ENCODE measurements at regions not wholly inside any gene's neighbourhood (a gene's known extent, or its start where the extent isn't known, plus 50 kb on each side); places are given as distances from the start of the nearest gene placed in this dataset.

DNA sequence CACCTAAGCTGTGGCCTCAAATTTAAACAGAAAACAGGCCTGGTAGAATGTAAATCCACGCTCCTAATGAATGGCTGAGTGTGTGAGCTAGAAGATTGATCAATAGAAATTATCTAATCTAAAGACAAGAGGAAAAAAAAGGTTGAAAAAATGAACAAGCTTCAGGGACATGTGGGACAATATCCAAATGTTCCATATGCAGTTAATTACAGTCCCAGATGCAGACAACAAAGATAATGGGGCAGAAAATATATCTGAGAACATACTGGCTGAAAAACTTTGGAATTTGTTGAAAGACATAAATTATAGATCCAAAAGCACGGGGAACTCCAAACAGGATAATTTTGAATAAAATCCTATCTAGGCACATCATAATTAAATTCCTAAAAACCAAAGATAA lies 186.7 kb upstream of the SIX2 start (continued):
- TF ChIP-seq REST (IDR thresholded peaks at IDR 0.05), result no peak
- no peak for TF ChIP-seq NR2F2 (IDR thresholded peaks at IDR 0.05)
- TF ChIP-seq, protein P1, sequence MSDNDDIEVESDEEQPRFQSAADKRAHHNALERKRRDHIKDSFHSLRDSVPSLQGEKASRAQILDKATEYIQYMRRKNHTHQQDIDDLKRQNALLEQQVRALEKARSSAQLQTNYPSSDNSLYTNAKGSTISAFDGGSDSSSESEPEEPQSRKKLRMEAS (IDR thresholded peaks at IDR 0.05), result no peak
- no peak for TF ChIP-seq JUND (IDR thresholded peaks at IDR 0.05)
- TF ChIP-seq HNF4A (conservative IDR thresholded peaks at IDR 0.05), result no peak
- TF ChIP-seq FOXA1 (IDR thresholded peaks at IDR 0.05), result no peak
- no peak for TF ChIP-seq HNF4G (IDR thresholded peaks at IDR 0.05)
- no peak for TF ChIP-seq FOXA2 (IDR thresholded peaks at IDR 0.05)

GRCh38 chr2:45194596-45194995 lies 185.3 kb upstream of the SIX2 start:
- no peak overlapping the region for H3K27ac ChIP-seq (ENCODE audit: low read depth in 1 of 2, low read length in 2 of 2)
- 92% methylated on average over 3 of the region's 3 CpGs for WGBS
- no peaks in the 10 kb centered on the region for H3K9me3 ChIP-seq (ENCODE audit: control insufficient read depth in 4 of 4, low read length in 3 of 4)
- H3K4me1 ChIP-seq (ENCODE audit: control insufficient read depth in 4 of 4, insufficient read depth in 4 of 4, low read length in 3 of 4), result no peaks in the 10 kb centered on the region
- TF ChIP-seq HNF4A (conservative IDR thresholded peaks at IDR 0.05), result no peak
- H3K27me3 ChIP-seq (ENCODE audit: control insufficient read depth in 4 of 4, insufficient read depth in 4 of 4, low read length in 3 of 4), result no peaks in the 10 kb centered on the region
- no peak overlapping the region for H3K9ac ChIP-seq (ENCODE audit: low read depth in 1 of 2, low read length in 2 of 2)
- no peak for DNase-seq (ENCODE audit: low spot score)
- no peak overlapping the region for H3K4me3 ChIP-seq (ENCODE audit: low read depth in 1 of 3, low read length in 3 of 3)
- no peaks in the 10 kb centered on the region for H3K36me3 ChIP-seq (ENCODE audit: control insufficient read depth in 4 of 4, insufficient read depth in 3 of 4, low read depth in 1 of 4, low read length in 3 of 4)

DNA sequence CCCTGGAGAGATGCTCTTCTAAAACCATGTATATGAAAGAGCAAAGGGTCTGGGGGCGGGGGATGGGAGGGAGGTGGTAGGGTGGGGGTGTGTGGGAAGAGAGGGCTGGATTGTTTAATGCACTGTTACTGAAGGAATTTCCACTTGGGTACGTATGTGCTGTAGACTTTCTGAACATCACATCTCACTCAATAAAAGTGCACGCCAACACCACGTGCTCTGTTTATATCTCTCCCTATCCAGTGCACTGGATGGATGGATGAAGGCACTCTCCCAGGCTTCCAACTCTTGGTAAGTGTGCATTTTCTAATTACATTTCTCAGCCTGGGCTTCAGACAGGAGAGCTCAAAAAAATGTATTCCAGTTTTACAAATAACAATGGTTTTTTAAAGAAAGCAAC lies 184.3 kb upstream of the SIX2 start:
- Histone ChIP-seq H3K4me3 (ENCODE audit: low read depth in 1 of 3, low read length in 3 of 3) (no peak overlapping the region), H3K4me1 (ENCODE audit: control insufficient read depth in 4 of 4, insufficient read depth in 4 of 4, low read length in 3 of 4) (no peaks in the 10 kb centered on the region), H3K9ac (ENCODE audit: low read depth in 1 of 2, low read length in 2 of 2) (no peak overlapping the region), H3K9me3 (ENCODE audit: control insufficient read depth in 4 of 4, low read length in 3 of 4) (no peaks in the 10 kb centered on the region), H3K27me3 (ENCODE audit: control insufficient read depth in 4 of 4, insufficient read depth in 4 of 4, low read length in 3 of 4) (no peaks in the 10 kb centered on the region), H3K36me3 (ENCODE audit: control insufficient read depth in 4 of 4, insufficient read depth in 3 of 4, low read depth in 1 of 4, low read length in 3 of 4) (no peaks in the 10 kb centered on the region), H3K27ac (ENCODE audit: low read depth in 1 of 2, low read length in 2 of 2) (no peak overlapping the region)
- 93% methylated on average over 4 of the region's 4 CpGs for WGBS
- DNase-seq (ENCODE audit: low spot score), result no peak
- no peak for TF ChIP-seq RAD21 (IDR thresholded peaks at IDR 0.05)
- TF ChIP-seq YY1 (IDR thresholded peaks at IDR 0.05), result no peak
- no peak for TF ChIP-seq FOXA1 (IDR thresholded peaks at IDR 0.05)
- TF ChIP-seq HNF4A (conservative IDR thresholded peaks at IDR 0.05), result no peak
- TF ChIP-seq, protein P2, sequence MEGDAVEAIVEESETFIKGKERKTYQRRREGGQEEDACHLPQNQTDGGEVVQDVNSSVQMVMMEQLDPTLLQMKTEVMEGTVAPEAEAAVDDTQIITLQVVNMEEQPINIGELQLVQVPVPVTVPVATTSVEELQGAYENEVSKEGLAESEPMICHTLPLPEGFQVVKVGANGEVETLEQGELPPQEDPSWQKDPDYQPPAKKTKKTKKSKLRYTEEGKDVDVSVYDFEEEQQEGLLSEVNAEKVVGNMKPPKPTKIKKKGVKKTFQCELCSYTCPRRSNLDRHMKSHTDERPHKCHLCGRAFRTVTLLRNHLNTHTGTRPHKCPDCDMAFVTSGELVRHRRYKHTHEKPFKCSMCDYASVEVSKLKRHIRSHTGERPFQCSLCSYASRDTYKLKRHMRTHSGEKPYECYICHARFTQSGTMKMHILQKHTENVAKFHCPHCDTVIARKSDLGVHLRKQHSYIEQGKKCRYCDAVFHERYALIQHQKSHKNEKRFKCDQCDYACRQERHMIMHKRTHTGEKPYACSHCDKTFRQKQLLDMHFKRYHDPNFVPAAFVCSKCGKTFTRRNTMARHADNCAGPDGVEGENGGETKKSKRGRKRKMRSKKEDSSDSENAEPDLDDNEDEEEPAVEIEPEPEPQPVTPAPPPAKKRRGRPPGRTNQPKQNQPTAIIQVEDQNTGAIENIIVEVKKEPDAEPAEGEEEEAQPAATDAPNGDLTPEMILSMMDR (IDR thresholded peaks at IDR 0.05; ENCODE audit: low read depth, low read length, missing input control), result no peak
- TF ChIP-seq, protein P3, sequence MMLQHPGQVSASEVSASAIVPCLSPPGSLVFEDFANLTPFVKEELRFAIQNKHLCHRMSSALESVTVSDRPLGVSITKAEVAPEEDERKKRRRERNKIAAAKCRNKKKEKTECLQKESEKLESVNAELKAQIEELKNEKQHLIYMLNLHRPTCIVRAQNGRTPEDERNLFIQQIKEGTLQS (IDR thresholded peaks at IDR 0.05), result no peak
- TF ChIP-seq TAF1 (conservative IDR thresholded peaks at IDR 0.05), result no peak
- TF ChIP-seq FOXA2 (IDR thresholded peaks at IDR 0.05), result no peak
- no peak for TF ChIP-seq EGR1 (IDR thresholded peaks at IDR 0.05; ENCODE audit: low read depth in 2 of 2)
- TF ChIP-seq GABPA (IDR thresholded peaks at IDR 0.05 in 1 of 2, conservative IDR thresholded peaks at IDR 0.05 in 1 of 2), result no peak
- no peak for TF ChIP-seq ZBTB33 (IDR thresholded peaks at IDR 0.05)
- no peak for TF ChIP-seq JUND (IDR thresholded peaks at IDR 0.05)
